ENCODE measurements at regions not wholly inside any gene's neighbourhood (a gene's known extent, or its start where the extent isn't known, plus 50 kb on each side); places are given as distances from the start of the nearest gene placed in this dataset.

DNA sequence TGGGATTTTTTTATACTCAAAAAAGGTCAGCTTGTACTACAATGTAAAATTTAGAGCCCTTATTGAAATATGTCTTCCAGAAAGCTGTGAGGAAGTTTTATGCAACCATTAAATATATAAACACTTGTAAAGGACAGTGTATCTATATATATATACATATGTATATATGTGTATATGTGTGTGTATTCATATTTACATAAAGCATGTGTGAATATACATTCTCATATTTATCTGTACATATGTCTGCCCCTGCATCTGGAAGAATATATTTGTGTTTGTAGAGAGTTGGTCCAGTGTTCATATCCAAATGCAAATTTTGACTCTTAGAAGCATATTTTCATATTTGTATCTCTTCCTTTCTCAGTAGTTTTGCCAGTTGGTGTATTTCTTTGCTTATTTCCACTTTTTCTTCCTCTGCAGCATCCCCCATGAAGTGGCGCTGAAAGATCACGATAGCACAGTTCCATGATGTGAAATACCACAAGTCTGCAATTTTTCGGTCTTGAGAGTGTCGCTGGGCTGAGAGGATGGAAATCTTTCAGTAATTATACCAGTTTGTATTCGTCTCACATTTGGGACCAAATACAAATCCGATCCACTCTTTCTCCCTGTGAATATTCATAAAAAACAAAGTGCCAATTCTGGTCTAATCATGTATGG is 311.7 kb upstream of the DPH6 start:
- no peak for TF ChIP-seq USF2 (IDR thresholded peaks at IDR 0.05; ENCODE audit: low read depth, low read length)
- TF ChIP-seq SMC3 (IDR thresholded peaks at IDR 0.05; ENCODE audit: low read depth, low read length) = no peak
- TF ChIP-seq, protein P1, sequence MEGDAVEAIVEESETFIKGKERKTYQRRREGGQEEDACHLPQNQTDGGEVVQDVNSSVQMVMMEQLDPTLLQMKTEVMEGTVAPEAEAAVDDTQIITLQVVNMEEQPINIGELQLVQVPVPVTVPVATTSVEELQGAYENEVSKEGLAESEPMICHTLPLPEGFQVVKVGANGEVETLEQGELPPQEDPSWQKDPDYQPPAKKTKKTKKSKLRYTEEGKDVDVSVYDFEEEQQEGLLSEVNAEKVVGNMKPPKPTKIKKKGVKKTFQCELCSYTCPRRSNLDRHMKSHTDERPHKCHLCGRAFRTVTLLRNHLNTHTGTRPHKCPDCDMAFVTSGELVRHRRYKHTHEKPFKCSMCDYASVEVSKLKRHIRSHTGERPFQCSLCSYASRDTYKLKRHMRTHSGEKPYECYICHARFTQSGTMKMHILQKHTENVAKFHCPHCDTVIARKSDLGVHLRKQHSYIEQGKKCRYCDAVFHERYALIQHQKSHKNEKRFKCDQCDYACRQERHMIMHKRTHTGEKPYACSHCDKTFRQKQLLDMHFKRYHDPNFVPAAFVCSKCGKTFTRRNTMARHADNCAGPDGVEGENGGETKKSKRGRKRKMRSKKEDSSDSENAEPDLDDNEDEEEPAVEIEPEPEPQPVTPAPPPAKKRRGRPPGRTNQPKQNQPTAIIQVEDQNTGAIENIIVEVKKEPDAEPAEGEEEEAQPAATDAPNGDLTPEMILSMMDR (conservative IDR thresholded peaks at IDR 0.05; ENCODE audit: low read depth, low read length) = no peak
- TF ChIP-seq RAD21 (IDR thresholded peaks at IDR 0.05; ENCODE audit: low read length) = no peak
- no peak for TF ChIP-seq POLR2A (IDR thresholded peaks at IDR 0.05; ENCODE audit: low read depth, low read length)
- no peak for TF ChIP-seq MXI1 (IDR thresholded peaks at IDR 0.05; ENCODE audit: borderline replicate concordance, low read depth, low read length)
- no peak for TF ChIP-seq RCOR1 (IDR thresholded peaks at IDR 0.05; ENCODE audit: insufficient replicate concordance, low read length)

All from IMR-90 (cell line).